ENCODE measurements at regions not wholly inside any gene's neighbourhood (a gene's known extent, or its start where the extent isn't known, plus 50 kb on each side); places are given as distances from the start of the nearest gene placed in this dataset.
A peak's percentile ranks its signal among the peaks of the same experiment; 100 is the strongest.

GRCh38 chr14:101358320-101359125 lies 202.8 kb upstream of the DIO3 start:
- Histone ChIP-seq H3K4me1 (peaks cover 0 to 14% (median 0%) of the 10 kb centered on the region in 9 donors), H3K36me3 (no peaks in the 10 kb centered on the region), H3K27ac (peak overlapping the region in 2 of 10 donors; percentile 58), H3K9me3 (peaks cover 0 to 33% (median 9%) of the 10 kb centered on the region in 11 donors), H3K4me3 (no peak overlapping the region), H3K27me3 (peaks cover 0 to 7% (median 0%) of the 10 kb centered on the region in 7 donors)
- no peak for DNase-seq
- intact Hi-C loops (cut with DNase I): no loop called here
- 79 to 83% methylated on average over 15 of the region's 15 CpGs for WGBS, 2 donors
- no peak for TF ChIP-seq CTCF (IDR thresholded peaks at IDR 0.05)
- ATAC-seq: no peak

GRCh38 chr14:101359221-101360053 lies 201.9 kb upstream of the DIO3 start:
- Histone ChIP-seq H3K27me3 (peaks cover 0 to 7% (median under 1%) of the 10 kb centered on the region in 7 donors), H3K9me3 (peaks cover 0 to 24% (median 1%) of the 10 kb centered on the region in 11 donors), H3K4me1 (peaks cover 0 to 14% (median 0%) of the 10 kb centered on the region in 9 donors), H3K36me3 (no peaks in the 10 kb centered on the region), H3K4me3 (no peak overlapping the region), H3K27ac (peak overlapping the region in 8 of 10 donors; percentile 15 to 66 (median 39))
- TF ChIP-seq CTCF (IDR thresholded peaks at IDR 0.05): no peak
- ATAC-seq (peak; percentile 34 to 72 (median 54)), DNase-seq (peak in 1 of 2 donors; percentile 42)
- WGBS, 2 donors: 66 to 71% methylated on average over 19 of the region's 19 CpGs
- intact Hi-C loops (cut with DNase I): no loop called here

- Histone ChIP-seq H3K4me3 (no peak overlapping the region), H3K9me3 (peaks cover 0 to 16% (median 0%) of the 10 kb centered on the region in 11 donors), H3K27me3 (peaks cover 0 to 16% (median 9%) of the 10 kb centered on the region in 7 donors), H3K27ac (peak overlapping the region in 9 of 10 donors; percentile 3 to 66 (median 38)), H3K4me1 (peaks cover 0 to 14% (median 0%) of the 10 kb centered on the region in 9 donors), H3K36me3 (no peaks in the 10 kb centered on the region)
- intact Hi-C loops (cut with DNase I): no loop called here
- DNase-seq (peak; percentile 25 to 32), ATAC-seq (peak; percentile 27 to 75 (median 50))
- no peak for TF ChIP-seq CTCF (IDR thresholded peaks at IDR 0.05)
- 33 to 34% methylated on average over 21 of the region's 21 CpGs for WGBS, 2 donors
These were observed 201.0 kb upstream of the DIO3 start for GRCh38 chr14:101360054-101360911.
